Cardiac muscle cell (in vitro differentiated cells and primary cell): ENCODE measurements at regions not wholly inside any gene's neighbourhood (a gene's known extent, or its start where the extent isn't known, plus 50 kb on each side); places are given as distances from the start of the nearest gene placed in this dataset.

Source experiments
- DNase-seq, 2 donors: peaks; one replicate each; pipeline versions ENCODE4 v3.0.0 to v3.0.0-alpha.2; 2010 to 2017; ENCODE audit warnings: low read depth in 1 of 2, low spot score in 1 of 2
- H3K27ac ChIP-seq: fragments of 200-600 bp; sonication (generic); 2 replicates; pipeline ENCODE4 v1.5.1; 2016
- H3K27me3 ChIP-seq: fragments of 200-600 bp; sonication (generic); 2 replicates; pipeline ENCODE4 v1.6.0; 2016; ENCODE audit warnings: control low read depth
- H3K36me3 ChIP-seq: fragments of 200-600 bp; sonication (generic); 2 replicates; pipeline ENCODE4 v1.5.1; 2016; ENCODE audit warnings: control low read depth
- H3K4me1 ChIP-seq: fragments of 200-600 bp; sonication (generic); 2 replicates; pipeline ENCODE4 v1.8.1; 2017; ENCODE audit warnings: low read depth, mild to moderate bottlenecking, mixed run types
- H3K4me3 ChIP-seq: fragments of 200-600 bp; sonication (generic); 2 replicates; pipeline ENCODE4 v1.5.1; 2016; ENCODE audit warnings: mild to moderate bottlenecking
- H3K9me3 ChIP-seq: fragments of 200-600 bp; sonication (generic); 2 replicates; pipeline ENCODE4 v1.5.1; 2017; ENCODE audit warnings: low read depth, mild to moderate bottlenecking, control low read depth
- CTCF ChIP-seq: IDR thresholded peaks from 2 replicates; pipeline ENCODE4 v1.5.1; 2012; ENCODE audit warnings: low read depth, mild to moderate bottlenecking, low read length

DNA sequence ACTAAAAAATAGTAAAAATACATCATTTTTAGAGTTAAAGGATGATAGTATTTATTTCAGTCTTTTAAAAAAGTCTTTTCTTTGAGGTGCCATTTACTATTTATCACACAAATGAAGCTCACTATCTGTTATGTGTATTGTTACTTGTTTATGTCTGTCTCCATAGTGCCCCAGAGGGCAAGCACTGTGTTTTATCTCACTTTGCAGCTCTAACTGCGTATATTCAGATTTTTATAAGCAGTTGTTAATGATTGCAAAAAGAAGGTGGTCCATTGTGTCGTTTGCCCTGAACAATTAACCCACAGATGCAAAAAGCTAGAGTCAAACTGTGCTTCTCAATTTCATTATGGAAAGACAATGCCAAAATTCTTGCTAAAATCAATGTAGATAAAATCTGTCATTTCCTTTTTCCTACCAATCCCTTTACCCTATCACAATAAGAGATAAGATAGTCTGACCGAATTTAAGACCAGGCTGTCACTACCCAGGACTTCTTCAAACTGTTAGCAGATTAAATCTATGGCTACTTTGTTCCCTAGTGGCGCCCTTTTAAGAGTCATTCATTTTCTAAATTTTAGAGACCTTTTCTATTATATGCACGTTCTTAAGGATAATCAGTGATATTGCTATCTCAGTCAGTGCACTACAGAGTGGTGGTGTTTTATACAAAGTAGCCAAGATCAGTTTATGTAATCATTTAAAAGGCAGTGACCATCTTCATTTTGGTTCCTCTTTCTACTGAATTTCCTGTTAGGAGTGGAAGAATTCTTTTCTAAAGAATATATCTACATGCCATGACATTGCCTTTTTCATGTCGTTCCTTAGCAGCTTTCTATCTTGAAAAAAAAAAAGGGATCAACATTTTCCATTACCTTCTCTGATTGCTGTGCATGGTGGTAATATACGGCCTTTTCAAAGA is 133.1 kb upstream of the PRDM1 start:
- DNase-seq = no peak
- TF ChIP-seq CTCF = no peak
- Histone ChIP-seq H3K36me3 (no peaks in the 10 kb centered on the region), H3K4me3 (no peak overlapping the region), H3K27me3 (no peaks in the 10 kb centered on the region), H3K4me1 (peaks cover 6% of the 10 kb centered on the region), H3K27ac (no peak overlapping the region), H3K9me3 (no peaks in the 10 kb centered on the region)

- Histone ChIP-seq H3K4me1 (peaks cover 6% of the 10 kb centered on the region), H3K27me3 (no peaks in the 10 kb centered on the region), H3K36me3 (no peaks in the 10 kb centered on the region), H3K27ac (no peak overlapping the region), H3K9me3 (no peaks in the 10 kb centered on the region), H3K4me3 (no peak overlapping the region)
- TF ChIP-seq CTCF = no peak
- no peak for DNase-seq
These were observed 133.8 kb upstream of the PRDM1 start for GRCh38 chr6:105952326-105952725.

DNA sequence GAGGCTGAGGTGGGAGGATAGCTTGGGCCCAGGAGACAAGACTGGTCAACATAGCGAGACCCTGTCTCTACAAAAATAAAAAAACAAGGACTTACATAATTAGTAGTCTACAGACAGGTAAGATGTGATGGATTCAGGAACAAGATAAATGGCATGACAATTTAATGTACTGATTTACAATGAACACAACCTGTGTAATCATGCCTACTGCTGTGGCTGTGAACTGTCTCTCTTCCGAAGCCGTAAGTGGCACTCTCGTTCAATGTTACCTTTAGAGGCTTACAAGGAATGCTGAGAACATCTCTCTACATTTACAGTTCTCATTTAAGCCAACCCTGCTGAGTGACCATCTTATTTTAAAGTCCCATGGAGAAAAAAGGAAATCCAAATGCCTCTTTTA is 134.8 kb upstream of the PRDM1 start:
- Histone ChIP-seq H3K27ac (no peak overlapping the region), H3K9me3 (no peaks in the 10 kb centered on the region), H3K4me3 (no peak overlapping the region), H3K36me3 (no peaks in the 10 kb centered on the region), H3K27me3 (no peaks in the 10 kb centered on the region), H3K4me1 (peaks cover 6% of the 10 kb centered on the region)
- DNase-seq = no peak
- TF ChIP-seq CTCF = no peak

- DNase-seq = no peak
- H3K27me3 ChIP-seq = no peaks in the 10 kb centered on the region
- no peak overlapping the region for H3K27ac ChIP-seq
- peaks cover 6% of the 10 kb centered on the region for H3K4me1 ChIP-seq
- no peak for TF ChIP-seq CTCF
- no peak overlapping the region for H3K4me3 ChIP-seq
- no peaks in the 10 kb centered on the region for H3K9me3 ChIP-seq
- H3K36me3 ChIP-seq = no peaks in the 10 kb centered on the region
These were observed 136.3 kb upstream of the PRDM1 start for GRCh38 chr6:105949869-105950268.

DNA sequence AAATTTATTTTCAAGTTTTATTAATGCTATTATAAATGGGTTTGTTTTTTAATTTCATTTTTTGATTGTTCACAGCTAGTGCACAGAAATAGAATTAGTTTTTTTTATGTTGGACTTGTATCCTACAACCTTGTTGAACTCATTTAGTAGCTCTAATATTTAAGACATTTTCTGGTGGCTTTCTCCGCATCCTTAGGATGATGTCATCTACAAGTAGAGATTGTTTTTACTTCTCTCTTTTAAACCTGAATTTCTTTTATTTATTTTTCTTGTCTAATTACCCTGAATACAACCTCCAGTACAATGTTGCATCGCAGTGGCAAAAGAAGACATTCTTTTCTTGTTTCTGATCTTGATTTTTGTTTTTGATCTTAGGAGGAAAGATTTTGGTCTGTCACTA is 142.6 kb upstream of the PRDM1 start:
- no peak for TF ChIP-seq CTCF
- no peak for DNase-seq
- H3K27ac ChIP-seq = no peak overlapping the region
- H3K27me3 ChIP-seq = peaks cover 5% of the 10 kb centered on the region
- H3K4me3 ChIP-seq = no peak overlapping the region
- no peaks in the 10 kb centered on the region for H3K9me3 ChIP-seq
- no peaks in the 10 kb centered on the region for H3K4me1 ChIP-seq
- no peaks in the 10 kb centered on the region for H3K36me3 ChIP-seq
